ENCODE measurements at regions not wholly inside any gene's neighbourhood (a gene's known extent, or its start where the extent isn't known, plus 50 kb on each side); places are given as distances from the start of the nearest gene placed in this dataset.

- no peaks in the 10 kb centered on the region for H3K27me3 ChIP-seq
- H3K27ac ChIP-seq: no peak overlapping the region
- no peak for DNase-seq (ENCODE audit: low spot score)
- no peaks in the 10 kb centered on the region for H3K9me3 ChIP-seq
- no peak for TF ChIP-seq CTCF (IDR thresholded peaks at IDR 0.05)
- H3K4me3 ChIP-seq: no peak overlapping the region
- H3K36me3 ChIP-seq: no peaks in the 10 kb centered on the region
- H3K4me1 ChIP-seq: no peaks in the 10 kb centered on the region
These were observed 542.7 kb upstream of the ADGRL4 start for GRCh38 chr1:79549201-79549600.

- no peak for TF ChIP-seq CTCF (IDR thresholded peaks at IDR 0.05)
- Histone ChIP-seq H3K36me3 (no peaks in the 10 kb centered on the region), H3K4me3 (no peak overlapping the region), H3K9me3 (no peaks in the 10 kb centered on the region), H3K4me1 (no peaks in the 10 kb centered on the region), H3K27ac (no peak overlapping the region), H3K27me3 (no peaks in the 10 kb centered on the region)
- DNase-seq (ENCODE audit: low spot score): no peak
These were observed 541.0 kb upstream of the ADGRL4 start for GRCh38 chr1:79547514-79547913.

- TF ChIP-seq CTCF (IDR thresholded peaks at IDR 0.05): no peak
- DNase-seq (ENCODE audit: low spot score): no peak
These were observed 536.9 kb upstream of the ADGRL4 start for GRCh38 chr1:79543394-79543793.

GRCh38 chr1:79539001-79539400 is 532.5 kb upstream of the ADGRL4 start:
- Histone ChIP-seq H3K4me3 (no peak overlapping the region), H3K9me3 (no peaks in the 10 kb centered on the region), H3K27me3 (no peaks in the 10 kb centered on the region), H3K27ac (no peak overlapping the region), H3K36me3 (no peaks in the 10 kb centered on the region), H3K4me1 (no peaks in the 10 kb centered on the region)
- TF ChIP-seq CTCF (IDR thresholded peaks at IDR 0.05): no peak
- no peak for DNase-seq (ENCODE audit: low spot score)

More at GRCh38 chr1:79543394-79543793, 536.9 kb upstream of the ADGRL4 start:
- H3K27me3 ChIP-seq: no peaks in the 10 kb centered on the region
- H3K27ac ChIP-seq: no peak overlapping the region
- no peaks in the 10 kb centered on the region for H3K36me3 ChIP-seq
- H3K4me1 ChIP-seq: no peaks in the 10 kb centered on the region
- no peak overlapping the region for H3K4me3 ChIP-seq
- H3K9me3 ChIP-seq: no peaks in the 10 kb centered on the region

GRCh38 chr1:79532555-79532954 is 526.0 kb upstream of the ADGRL4 start:
- no peak for TF ChIP-seq CTCF (IDR thresholded peaks at IDR 0.05)
- no peak for DNase-seq (ENCODE audit: low spot score)
- Histone ChIP-seq H3K9me3 (no peaks in the 10 kb centered on the region), H3K36me3 (no peaks in the 10 kb centered on the region), H3K4me3 (no peak overlapping the region), H3K27me3 (no peaks in the 10 kb centered on the region), H3K27ac (no peak overlapping the region), H3K4me1 (no peaks in the 10 kb centered on the region)

- H3K36me3 ChIP-seq: no peaks in the 10 kb centered on the region
- H3K4me1 ChIP-seq: no peaks in the 10 kb centered on the region
- no peak overlapping the region for H3K4me3 ChIP-seq
- H3K27me3 ChIP-seq: no peaks in the 10 kb centered on the region
- H3K9me3 ChIP-seq: no peaks in the 10 kb centered on the region
- no peak overlapping the region for H3K27ac ChIP-seq
- TF ChIP-seq CTCF (IDR thresholded peaks at IDR 0.05): no peak
- no peak for DNase-seq (ENCODE audit: low spot score)
These were observed 525.3 kb upstream of the ADGRL4 start for GRCh38 chr1:79531790-79532189.

Measured in right atrium auricular region (tissue), 2 donors.